GM18502 (cell line): ENCODE measurements at regions not wholly inside any gene's neighbourhood (a gene's known extent, or its start where the extent isn't known, plus 50 kb on each side); places are given as distances from the start of the nearest gene placed in this dataset.

Experiments
- ATAC-seq: cut with Tn5 transposase; IDR thresholded peaks from one replicate; pipeline ENCODE4 v1.9.1; 2021; ENCODE audit warnings: mild to moderate bottlenecking; ENCODE audit not compliant: unreplicated experiment, poor library complexity

DNA sequence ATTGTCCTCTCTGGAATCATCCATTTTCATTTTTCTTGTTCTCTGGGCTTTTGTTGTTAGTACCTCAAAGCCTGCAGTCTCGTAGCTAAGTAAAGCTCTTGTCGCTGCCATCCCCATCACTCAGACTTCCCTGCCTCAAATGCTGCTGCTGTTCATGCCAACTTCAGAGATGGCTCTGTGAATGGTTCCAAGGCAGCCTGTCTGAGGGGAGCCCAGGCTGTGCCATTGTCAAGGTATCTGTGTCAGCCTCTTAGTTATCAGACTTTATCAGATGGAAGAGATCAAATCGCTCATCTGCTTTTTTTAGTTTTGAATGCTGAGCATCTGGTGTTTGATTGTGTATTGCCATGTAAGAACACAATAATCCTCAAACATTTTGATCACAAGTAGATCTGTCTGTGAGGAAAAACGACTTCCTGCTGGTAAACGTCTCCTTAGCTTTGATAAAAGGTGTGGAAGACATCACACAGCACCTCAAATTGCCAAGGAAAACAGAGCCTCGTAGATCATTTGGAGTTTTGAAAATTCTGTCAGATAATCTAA is 304.2 kb upstream of the ZC3H12C start:
- no peak for ATAC-seq

DNA sequence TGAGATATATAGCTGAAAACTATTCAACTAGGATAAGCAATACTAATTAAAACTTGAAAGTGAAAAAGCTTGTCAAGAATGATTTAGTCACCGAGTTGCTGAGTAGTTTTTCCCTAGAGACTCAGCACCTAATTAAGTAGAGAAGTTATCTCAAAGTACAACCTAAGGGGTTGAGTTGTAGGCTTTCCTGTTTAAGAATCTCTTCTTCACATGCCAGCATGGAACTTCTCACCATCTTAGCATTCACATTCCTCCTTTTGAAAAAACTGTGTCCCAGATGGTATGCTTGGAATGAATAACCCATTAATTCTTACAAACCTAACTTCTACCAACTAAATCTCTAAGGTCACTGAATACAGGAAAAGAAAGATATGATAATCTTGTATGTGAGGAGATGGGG is 303.3 kb upstream of the ZC3H12C start:
- no peak for ATAC-seq

DNA sequence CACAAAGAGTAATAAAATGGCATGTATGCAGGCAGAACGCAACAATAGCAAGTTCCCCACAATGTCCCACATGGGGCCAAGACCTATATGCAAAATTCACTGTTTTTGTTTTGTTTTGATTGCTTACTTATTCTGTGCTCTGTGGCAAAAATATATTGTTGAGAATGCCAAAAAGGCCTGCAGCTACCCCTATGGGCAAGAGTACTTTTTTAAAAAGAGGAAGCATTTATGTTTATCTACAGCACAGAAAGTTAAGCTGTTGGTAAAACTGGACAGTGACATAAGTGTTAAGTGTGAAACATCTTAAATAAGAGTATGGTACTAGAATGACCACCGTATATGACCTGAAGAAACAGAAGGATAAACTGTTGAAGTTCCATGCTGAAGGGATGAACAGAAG is 301.9 kb upstream of the ZC3H12C start:
- no peak for ATAC-seq

DNA sequence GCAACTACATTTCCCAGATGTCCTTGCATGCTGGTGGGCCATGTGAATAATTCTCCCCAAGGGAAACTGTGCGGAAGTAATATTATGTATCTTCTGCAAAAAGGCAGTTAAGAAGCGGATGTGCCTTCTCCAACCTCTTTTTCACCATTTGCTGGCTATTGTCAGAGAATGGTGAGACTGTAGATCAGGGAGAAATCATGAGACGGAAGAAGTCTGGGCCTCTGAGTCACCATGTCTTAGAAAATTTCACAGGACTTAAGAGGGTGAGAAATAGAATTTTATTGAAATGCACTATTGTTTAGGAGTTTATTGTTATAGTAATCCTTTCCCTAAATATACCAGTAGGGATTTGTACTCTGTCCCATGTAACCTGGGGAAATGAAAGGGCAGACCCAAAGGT is 298.7 kb upstream of the ZC3H12C start:
- ATAC-seq, result no peak

DNA sequence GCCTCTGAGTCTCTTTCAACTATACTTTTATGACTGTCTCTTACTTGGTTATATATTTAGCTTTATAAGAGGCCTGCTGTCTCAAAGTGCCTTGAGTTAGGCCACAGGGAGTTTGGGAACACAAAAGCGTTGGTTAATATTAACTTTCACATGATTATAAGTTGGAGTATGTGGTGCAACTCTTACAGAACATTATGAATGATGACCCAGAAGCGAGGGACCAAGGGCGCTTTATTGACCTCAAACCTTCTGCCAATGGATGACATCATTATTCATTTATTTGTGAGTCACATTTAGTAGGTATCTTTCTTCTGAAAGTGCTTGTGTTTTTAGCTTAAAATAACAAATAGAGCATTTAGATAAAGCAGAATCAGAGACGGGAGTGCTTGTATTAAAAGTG is 298.0 kb upstream of the ZC3H12C start:
- ATAC-seq, result no peak

DNA sequence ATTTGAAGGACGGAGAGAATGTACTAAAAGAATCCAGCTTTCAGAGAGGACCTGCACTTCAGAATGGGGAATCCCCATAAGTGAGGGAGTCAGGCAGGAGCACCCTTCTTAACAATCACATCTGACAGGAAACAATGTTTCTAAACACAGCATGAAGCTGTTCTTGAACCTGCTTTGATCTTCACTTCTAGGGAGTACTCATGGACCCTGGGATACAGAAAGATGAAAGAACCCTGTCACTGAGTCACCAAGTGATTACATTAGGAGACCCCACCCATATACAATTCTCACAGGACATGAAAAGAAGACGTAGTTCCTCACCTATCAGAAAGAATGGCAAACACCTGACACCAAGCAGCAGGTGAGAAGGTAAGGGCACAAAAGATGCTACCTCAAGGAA is 296.9 kb upstream of the ZC3H12C start:
- no peak for ATAC-seq

DNA sequence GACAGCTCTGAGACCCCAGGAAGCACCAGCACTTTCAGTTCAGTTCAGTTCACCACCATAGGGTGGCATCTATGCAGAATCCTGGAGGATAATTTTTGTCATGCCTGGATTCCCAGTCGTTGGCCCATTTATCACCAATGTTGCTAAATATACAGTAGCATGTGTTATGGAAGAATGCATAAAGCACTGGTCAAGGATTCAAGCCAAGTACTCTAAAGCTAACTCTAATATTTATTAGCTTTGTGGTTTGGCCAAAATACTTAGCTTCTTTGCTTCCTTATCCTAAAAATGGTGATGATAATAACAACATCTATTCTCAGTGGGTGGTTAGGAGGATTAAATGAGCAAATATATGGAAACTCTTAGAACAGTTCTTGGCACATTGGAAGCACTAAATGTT is 294.7 kb upstream of the ZC3H12C start:
- ATAC-seq, result no peak

DNA sequence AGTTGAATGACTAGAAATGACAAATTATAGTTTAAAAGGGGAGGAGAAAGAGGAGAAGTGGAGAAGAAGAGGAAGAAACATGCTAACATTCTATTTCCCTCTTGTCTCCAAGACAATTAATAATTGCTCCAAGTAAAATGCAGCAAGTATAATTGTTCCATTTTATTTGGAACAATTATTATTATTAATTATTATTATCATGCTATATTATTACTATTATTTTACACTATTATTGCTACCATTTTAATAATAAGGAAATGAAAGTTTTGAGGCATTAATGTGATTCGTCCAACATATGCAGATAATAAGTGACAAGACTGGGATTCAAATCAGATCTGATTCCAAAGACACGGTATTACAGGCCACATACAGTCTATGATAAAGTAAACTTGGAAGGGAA is 293.6 kb upstream of the ZC3H12C start:
- no peak for ATAC-seq

DNA sequence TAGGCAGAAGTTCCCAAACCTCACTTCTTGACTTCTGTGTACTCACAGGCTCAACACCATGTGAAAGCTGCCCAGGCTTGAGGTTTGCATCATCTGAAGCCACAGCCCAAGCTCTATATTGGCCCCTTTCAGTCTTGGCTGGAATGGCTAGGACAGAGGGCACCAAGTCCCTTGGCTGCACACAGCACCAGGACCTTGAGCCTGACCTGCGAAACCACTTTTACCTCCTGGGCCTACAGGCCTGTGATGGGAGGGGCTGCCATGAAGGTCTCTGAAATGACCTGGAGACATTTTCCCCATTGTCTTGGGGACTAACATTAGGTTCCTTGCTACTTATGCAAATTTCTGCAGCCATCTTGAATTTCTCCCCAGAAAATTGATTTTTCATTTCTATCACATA is 288.3 kb upstream of the ZC3H12C start:
- no peak for ATAC-seq

DNA sequence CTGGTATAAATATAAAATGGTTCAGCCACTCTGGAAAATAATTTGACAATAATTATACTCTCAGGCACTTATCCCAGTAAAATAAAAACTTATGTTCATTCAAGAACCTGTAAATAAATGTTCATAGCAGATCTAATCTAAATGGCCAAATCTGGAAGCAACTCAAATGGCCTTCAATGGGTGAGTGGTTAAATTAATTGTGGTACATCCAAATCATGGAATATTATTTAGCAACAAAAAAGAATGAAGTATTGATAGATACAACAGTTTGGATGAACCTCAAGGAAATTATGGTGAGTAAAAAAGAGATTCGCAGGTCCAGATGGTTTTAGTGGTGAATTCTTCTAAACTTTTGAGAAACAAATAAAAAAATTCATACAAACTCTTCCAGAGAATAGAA is 287.0 kb upstream of the ZC3H12C start:
- ATAC-seq, result no peak

DNA sequence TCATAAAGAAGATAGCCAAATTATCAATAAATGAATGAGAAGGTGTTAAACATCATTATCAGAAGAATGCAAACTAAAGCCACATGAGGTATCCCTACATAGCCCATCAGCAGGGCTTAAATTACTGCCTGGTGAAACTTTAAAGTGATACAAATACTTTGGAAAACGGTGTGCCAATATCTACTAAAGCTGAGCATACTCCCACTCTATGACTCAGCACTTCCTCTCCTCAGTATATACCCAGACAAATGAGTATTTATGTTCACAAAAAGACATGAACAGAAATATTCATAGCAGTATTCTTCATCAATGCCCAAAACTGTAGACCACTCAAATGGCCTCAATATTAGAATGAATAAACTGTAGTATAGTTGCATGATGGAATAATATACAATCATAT is 284.6 kb upstream of the ZC3H12C start:
- no peak for ATAC-seq

DNA sequence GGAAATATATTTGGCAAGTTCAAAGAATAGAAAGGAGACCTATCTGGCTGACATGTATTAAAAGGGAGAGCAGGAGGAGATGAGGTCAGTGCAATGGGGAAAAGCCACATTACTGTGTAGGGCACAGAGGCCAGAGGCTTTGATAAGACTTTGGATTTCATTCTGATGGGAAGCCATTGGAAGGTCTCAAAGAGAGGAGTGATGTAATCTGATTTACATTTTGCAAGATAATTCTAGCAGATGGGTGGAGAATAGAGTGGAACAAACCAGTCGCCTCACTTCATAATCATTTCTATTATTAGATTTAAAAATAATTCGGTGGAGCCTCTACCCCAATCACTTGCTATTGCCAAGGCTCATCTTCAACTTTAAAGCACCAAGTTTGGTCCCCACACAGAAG is 278.4 kb upstream of the ZC3H12C start:
- no peak for ATAC-seq

DNA sequence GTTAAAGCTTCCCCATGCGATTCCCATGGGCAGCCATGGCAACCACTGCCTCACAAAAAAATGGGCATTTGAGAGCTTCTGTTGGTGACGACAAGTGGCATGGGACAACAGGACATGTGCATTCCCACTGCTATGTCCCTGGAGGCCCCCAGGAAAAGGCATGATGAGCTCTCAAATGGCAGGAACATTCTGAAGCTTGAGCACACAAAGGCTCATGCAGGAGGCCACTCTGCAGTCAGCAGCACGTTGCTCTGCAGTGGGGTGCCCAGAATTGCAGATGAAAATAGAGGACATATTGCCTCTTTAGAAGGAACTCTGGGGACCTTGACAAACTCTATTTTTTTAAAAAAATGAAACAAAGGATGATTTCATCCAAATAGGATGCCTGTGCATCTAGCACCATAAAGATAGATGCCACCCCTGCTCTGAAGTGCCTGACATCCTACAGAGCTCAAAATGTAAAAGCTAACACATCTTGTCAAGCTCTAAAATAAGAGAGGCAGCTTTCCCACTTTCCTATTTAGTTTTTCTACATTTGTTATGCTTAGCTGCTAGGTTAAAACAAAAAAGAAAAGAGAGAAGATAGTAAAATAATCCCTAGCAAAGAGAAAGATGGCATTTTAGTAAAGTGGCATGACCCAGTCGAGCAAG is 277.6 kb upstream of the ZC3H12C start:
- no peak for ATAC-seq

DNA sequence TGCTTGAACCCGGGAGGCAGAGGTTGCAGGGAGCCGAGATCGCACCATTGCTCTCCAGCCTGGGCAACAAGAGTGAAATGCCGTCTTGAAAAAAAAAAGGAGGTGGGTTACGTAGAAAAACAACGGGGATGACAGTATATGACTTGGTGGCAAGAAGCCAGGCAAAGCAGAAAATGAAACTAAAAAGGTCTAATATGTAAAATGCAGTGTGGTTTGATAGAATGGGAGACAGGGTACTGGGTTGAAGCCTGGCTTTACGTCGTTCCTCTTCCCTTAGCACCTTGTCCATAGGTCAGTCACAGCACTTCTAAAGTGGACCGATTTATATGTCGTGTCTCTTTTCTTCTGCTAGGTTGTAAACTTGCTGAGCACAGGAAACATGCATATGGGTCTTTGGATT is 274.9 kb upstream of the ZC3H12C start:
- ATAC-seq, result no peak

DNA sequence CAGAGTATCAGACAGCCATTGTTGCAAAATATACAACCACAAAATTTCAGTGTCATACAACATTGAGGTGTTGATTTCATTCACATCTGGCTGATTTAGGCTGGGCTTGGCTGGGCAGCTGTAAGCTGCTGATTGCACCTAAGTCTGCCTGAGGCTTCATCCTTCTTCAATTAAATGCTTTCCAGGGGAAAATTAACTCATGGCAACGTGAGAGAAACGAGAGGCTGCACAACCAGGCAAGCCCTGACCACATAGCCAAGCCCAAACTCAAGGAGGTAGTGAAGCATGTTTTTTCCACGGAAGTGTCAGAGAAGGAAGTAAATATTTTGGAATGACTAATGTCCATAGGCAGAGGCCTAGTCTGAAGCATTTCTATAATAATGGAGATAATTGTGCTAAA is 273.8 kb upstream of the ZC3H12C start:
- ATAC-seq, result no peak

DNA sequence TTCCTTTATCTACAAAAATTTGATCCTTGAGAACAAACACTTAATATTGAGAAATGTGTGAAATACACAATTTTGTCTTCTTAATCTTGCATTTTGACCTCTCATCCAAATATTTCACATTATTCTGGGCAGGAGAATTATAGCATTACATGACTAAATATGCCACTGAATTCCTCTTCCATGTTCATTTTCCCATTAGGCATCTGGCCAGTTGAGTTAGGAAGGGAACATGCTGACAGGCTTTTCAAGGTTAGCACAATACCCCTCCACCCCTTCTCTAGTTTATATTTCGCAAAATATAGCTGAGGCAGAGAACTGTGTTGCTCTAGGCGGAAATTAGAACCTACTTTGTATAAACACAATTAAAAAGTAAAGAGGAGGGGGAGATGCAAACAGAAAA is 271.7 kb upstream of the ZC3H12C start:
- no peak for ATAC-seq

DNA sequence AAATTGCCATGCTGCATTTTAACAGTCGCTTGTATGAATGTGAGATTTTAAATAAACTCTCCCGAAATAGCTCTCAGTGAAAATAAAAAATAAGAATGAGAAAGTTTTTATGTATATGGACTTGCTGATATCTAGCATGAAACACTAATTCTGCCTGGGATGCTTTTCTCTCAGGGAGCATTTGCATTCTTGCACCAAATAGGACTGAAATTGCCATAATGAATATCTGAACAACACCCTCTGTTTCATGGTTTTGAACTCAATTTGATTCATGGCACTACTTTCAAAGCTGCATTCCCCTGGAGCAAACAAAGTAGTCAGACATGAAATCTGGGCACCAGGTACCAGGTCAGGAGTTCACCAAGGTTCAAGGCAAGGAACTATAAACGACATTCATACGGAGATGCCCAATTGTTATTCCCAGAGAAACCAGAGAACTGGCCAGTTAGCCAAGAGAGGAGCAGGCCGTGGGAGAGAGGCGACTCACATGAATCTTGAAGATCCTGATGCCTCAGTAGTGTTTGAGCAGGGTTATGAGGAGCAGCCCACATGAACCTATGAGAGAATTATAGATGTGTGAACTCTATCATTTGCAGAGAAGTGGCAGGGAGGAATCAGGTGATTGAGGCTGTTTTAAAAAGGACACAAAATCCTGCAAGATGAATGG is 270.6 kb upstream of the ZC3H12C start:
- no peak for ATAC-seq

DNA sequence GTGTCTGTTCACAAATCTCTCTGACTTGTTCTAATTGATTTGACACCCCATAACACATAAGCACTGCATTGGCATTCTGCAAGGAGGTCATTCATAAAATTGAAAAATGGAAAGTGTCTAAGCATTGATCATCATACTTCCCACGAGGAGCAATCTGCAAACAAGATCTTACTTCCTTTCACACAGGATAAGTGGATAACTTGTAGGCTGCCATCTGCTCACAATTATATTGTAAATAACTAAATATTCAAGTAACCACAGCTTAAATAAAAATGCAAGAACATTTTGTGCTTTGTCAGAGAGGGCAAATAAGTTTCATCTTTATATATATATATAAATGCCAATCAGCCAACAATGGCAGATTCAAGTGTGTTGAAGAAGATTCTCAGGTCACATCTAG is 264.8 kb upstream of the ZC3H12C start:
- no peak for ATAC-seq

DNA sequence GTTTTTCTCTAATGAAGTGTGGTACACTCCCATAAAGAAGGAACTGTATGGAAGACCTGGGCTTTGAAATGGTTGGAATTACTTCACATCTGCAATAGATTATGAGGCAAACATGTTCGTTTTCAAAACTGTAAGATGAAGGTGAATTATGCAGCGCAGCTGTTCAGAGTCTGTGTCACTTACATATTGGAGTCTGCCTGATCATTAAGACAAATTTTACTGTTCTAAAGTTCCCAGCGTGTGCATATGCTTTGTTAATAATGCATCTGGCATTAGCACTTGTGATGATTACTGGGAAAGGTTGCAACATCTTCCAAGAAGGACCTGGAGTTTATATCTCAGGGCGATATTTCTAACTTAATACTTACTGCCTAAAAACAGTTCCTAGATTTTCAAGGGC is 255.2 kb upstream of the ZC3H12C start:
- no peak for ATAC-seq

DNA sequence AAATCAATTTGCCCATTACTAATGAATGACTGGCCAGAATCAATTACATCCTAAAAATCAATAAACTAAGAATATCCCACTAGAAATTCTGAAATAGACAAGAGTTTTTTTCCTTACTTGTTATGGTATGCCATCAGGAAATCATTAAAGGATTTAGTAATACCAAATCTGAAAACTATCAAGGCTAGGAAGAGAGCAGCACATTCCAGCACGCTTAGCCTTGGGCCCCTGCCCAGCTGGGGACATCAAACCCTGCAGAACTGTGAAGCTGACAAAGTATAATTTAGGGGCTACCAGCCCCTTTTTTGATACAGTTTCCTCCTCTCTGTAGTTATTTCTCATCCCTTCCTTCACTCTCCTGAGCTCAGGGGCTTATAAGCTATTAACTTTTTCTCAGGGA is 247.8 kb upstream of the ZC3H12C start:
- ATAC-seq, result no peak

DNA sequence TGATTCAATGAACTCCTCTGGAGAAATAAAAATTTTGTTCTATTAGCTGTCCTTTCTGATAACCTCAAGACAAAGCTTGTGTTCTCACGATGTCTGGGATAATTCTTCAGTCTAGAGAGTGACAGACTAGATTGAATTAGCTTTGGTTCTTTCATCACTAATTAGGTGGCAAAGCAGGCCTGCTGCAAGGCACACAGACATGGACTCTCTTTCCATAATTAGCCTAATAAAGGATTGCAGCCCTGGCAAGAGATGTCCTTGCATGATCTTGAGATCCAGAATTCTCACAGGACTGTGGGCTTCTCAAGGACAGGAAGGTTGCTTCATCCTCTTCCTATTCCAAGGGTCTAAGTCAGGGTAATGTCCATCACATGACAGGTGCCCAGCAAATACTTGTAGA is 245.6 kb upstream of the ZC3H12C start:
- no peak for ATAC-seq

DNA sequence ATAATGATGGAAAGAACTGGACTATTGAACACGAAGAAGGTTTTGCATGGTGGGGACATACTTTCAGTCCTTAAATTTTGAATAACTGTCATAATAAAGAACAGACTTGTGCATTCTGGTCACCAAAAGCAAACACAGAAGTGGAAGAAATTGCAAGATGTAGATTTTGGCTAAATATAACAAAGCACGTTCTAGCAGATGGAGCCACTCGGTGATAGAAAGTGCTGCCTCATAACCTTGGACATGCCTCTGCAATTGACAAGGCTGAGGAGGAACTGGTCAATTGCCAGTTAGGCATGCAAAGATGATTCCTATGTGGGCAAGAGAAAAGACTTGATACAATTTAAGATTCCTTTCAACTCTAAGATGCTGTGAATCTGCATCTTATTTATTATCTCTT is 244.1 kb upstream of the ZC3H12C start:
- no peak for ATAC-seq
